ENCODE measurements at regions not wholly inside any gene's neighbourhood (a gene's known extent, or its start where the extent isn't known, plus 50 kb on each side); places are given as distances from the start of the nearest gene placed in this dataset.

GRCh38 chr15:36066757-36067156 is 512.7 kb upstream of the CDIN1 start:
- TF ChIP-seq CTCF (IDR thresholded peaks at IDR 0.05) (no peak), ZFX (IDR thresholded peaks at IDR 0.05; ENCODE audit: borderline replicate concordance) (no peak)

All from 22Rv1 (cell line).